Loucy (cell line): ENCODE measurements at regions not wholly inside any gene's neighbourhood (a gene's known extent, or its start where the extent isn't known, plus 50 kb on each side); places are given as distances from the start of the nearest gene placed in this dataset.
"Not testable (repeated sequence)": the region's sequence is repeated elsewhere in the genome, so short reads cannot be mapped to it uniquely, and the experiment has no call there.

ENCODE experiments used
- H2AFZ ChIP-seq: fragments of 200-600 bp; sonication (generic); 2 replicates; pipeline ENCODE4 v1.6.0; 2016; ENCODE audit warnings: antibody characterized with exemption, mild to moderate bottlenecking, low read length, moderate library complexity
- H3F3A ChIP-seq: fragments of 200-600 bp; 2 replicates; pipeline ENCODE4 v1.6.0; 2016; ENCODE audit warnings: antibody characterized with exemption, low read depth, mild to moderate bottlenecking
- H3K27me3 ChIP-seq: fragments of 200-600 bp; sonication (generic); 2 replicates; pipeline ENCODE4 v1.6.1; 2014; ENCODE audit warnings: low read length, mild to moderate bottlenecking; ENCODE audit not compliant: insufficient read depth, poor library complexity, severe bottlenecking
- H3K36me3 ChIP-seq: fragments of 200-600 bp; sonication (generic); 2 replicates; pipeline ENCODE4 v1.6.1; 2016; ENCODE audit warnings: low read length; ENCODE audit not compliant: insufficient read depth
- H3K4me1 ChIP-seq: fragments of 200-600 bp; sonication (generic); 2 replicates; pipeline ENCODE4 v1.5.1; 2014; ENCODE audit warnings: low read length, mild to moderate bottlenecking; ENCODE audit not compliant: insufficient read depth, poor library complexity, severe bottlenecking
- H3K4me2 ChIP-seq: fragments of 200-600 bp; sonication (generic); 2 replicates; pipeline ENCODE4 v1.6.0; 2014; ENCODE audit warnings: antibody characterized with exemption, low read length, low read depth, mild to moderate bottlenecking; ENCODE audit not compliant: poor library complexity, severe bottlenecking
- H3K4me3 ChIP-seq: fragments of 200-600 bp; sonication (generic); 2 replicates; pipeline ENCODE4 v1.5.1; 2014; ENCODE audit warnings: low read length, mild to moderate bottlenecking, mixed read lengths; ENCODE audit not compliant: poor library complexity, severe bottlenecking
- H3K79me2 ChIP-seq: fragments of 200-600 bp; sonication (generic); 2 replicates; pipeline ENCODE4 v1.6.1; 2014; ENCODE audit warnings: low read length; ENCODE audit not compliant: insufficient read depth
- H3K9ac ChIP-seq: fragments of 200-600 bp; sonication (generic); 2 replicates; pipeline ENCODE4 v1.6.0; 2014; ENCODE audit warnings: mild to moderate bottlenecking, low read depth, low read length, moderate library complexity; ENCODE audit not compliant: poor library complexity, severe bottlenecking
- H3K9me2 ChIP-seq: fragments of 200-600 bp; sonication (generic); replicated peaks from 2 replicates; pipeline ENCODE4 v1.6.1; 2016; ENCODE audit warnings: low read depth, low read length, mixed read lengths
- H3K9me3 ChIP-seq: fragments of 200-600 bp; sonication (generic); 2 replicates; pipeline ENCODE4 v1.6.1; 2014; ENCODE audit warnings: mild to moderate bottlenecking, antibody characterized with exemption, low read length, low read depth; ENCODE audit not compliant: insufficient read depth
- H4K20me1 ChIP-seq: fragments of 200-600 bp; sonication (generic); 2 replicates; pipeline ENCODE4 v1.6.0; 2014; ENCODE audit warnings: antibody characterized with exemption, low read length, mild to moderate bottlenecking; ENCODE audit not compliant: insufficient read depth, poor library complexity, severe bottlenecking
- EZH2phosphoT487 ChIP-seq: fragments of 200-600 bp; IDR thresholded peaks from 2 replicates; pipeline ENCODE4 v1.6.1; 2018; ENCODE audit warnings: antibody characterized with exemption, mild to moderate bottlenecking, moderate library complexity, borderline replicate concordance
- TF ChIP-seq, protein P1 (sequence below): fragments of 200-600 bp; sonication (generic); conservative IDR thresholded peaks from 2 replicates; pipeline ENCODE4 v1.5.1; 2014; ENCODE audit warnings: mild to moderate bottlenecking, antibody characterized with exemption, low read length

DNA sequence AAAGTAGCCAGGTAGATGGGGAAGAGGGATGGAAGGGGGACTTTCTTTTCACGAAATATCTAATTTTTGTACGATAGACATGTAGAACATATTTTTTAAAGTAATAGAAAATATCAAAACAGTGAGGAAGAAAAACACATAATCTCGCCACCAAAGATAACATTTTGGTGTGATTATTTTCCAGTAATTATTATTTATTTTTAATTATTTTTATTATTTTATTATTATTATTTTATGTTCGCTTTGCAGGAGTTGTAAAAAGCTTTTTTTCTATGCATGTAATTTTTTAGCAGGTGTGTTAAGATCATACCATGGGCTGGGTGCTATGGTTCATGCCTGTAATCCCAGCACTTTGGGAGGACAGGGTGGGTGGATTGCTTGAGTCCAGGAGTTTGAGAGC, 85.6 kb upstream of the CCND2 start:
- Histone ChIP-seq H3K4me2 (no peak overlapping the region), H2AFZ (no peak overlapping the region), H4K20me1 (no peaks in the 10 kb centered on the region), H3F3A (no peaks in the 10 kb centered on the region), H3K9me2 (no peaks in the 10 kb centered on the region), H3K4me1 (no peaks in the 10 kb centered on the region), H3K27me3 (no peaks in the 10 kb centered on the region), H3K36me3 (no peaks in the 10 kb centered on the region), H3K9ac (no peak overlapping the region), H3K4me3 (no peak overlapping the region), H3K79me2 (no peaks in the 10 kb centered on the region), H3K9me3 (no peaks in the 10 kb centered on the region)
- TF ChIP-seq, protein P1, sequence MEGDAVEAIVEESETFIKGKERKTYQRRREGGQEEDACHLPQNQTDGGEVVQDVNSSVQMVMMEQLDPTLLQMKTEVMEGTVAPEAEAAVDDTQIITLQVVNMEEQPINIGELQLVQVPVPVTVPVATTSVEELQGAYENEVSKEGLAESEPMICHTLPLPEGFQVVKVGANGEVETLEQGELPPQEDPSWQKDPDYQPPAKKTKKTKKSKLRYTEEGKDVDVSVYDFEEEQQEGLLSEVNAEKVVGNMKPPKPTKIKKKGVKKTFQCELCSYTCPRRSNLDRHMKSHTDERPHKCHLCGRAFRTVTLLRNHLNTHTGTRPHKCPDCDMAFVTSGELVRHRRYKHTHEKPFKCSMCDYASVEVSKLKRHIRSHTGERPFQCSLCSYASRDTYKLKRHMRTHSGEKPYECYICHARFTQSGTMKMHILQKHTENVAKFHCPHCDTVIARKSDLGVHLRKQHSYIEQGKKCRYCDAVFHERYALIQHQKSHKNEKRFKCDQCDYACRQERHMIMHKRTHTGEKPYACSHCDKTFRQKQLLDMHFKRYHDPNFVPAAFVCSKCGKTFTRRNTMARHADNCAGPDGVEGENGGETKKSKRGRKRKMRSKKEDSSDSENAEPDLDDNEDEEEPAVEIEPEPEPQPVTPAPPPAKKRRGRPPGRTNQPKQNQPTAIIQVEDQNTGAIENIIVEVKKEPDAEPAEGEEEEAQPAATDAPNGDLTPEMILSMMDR: no peak
- no peak for TF ChIP-seq EZH2phosphoT487

DNA sequence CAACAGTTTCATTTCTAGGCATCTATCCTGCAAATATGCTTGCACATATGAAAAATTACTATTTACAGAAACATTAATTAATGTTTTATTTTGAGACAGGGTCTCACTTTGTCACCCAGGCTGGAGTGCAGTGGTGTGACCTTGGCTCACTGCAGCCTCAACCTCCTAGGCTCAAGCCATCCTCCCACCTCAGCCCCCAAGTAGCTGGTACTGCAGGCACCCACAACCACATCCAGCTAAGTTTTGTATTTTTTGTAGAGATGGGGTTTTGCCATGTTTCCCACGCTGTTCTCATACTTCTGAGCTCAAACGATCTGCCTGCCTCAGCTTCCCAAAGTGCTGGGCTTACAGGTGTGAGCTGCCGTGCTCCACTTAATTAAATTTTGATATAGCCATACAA, 86.2 kb upstream of the CCND2 start:
- not testable (repeated sequence) for H3K9me3 ChIP-seq, H3K4me3 ChIP-seq, H3K4me2 ChIP-seq, H3K36me3 ChIP-seq, H3K27me3 ChIP-seq, H3F3A ChIP-seq, H3K9me2 ChIP-seq, H3K9ac ChIP-seq, H3K79me2 ChIP-seq, H2AFZ ChIP-seq, H3K4me1 ChIP-seq, H4K20me1 ChIP-seq

DNA sequence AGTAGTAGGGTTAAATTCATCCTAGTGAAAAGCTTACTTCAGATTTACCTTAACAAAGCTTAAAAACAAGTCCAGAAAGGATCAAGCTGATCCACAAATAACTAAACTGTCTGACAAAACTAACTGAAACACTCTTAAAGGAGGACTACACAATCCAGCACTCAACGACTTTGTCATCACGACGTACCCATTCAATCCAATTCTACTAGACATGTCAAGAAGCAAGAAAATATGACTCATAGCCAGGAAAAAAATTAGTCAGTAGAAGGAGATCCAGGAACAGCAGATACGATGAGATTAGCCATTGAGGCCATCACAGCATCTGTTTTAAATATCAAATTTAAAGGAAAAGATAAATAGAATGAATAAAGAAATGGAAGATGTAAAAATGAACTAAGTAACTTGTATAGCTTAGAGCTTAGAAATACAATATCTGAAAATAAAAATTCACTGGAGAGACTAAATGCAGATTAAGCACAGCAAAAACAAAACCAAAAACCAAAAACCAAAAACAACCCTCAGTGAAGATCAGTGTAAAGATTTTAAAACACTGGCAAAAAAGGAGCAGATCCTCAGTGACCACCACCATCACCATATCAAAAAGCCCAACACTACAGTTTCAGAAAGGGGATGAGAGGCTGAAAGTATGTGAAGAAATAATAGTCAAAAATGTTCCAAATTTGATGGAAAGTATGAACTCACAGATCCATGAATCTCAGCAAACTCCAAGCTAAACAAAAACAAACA, 95.0 kb upstream of the CCND2 start:
- Histone ChIP-seq H3K9ac (no peak overlapping the region), H3K9me2 (no peaks in the 10 kb centered on the region), H3K4me2 (no peak overlapping the region), H3K4me1 (no peaks in the 10 kb centered on the region), H4K20me1 (no peaks in the 10 kb centered on the region), H3K27me3 (no peaks in the 10 kb centered on the region), H3K79me2 (no peaks in the 10 kb centered on the region), H3F3A (no peaks in the 10 kb centered on the region), H3K36me3 (no peaks in the 10 kb centered on the region), H3K9me3 (peaks cover 3% of the 10 kb centered on the region; the same call in 1 of the 2 replicates), H2AFZ (no peak overlapping the region; the same call in 1 of the 2 replicates), H3K4me3 (no peak overlapping the region)
- TF ChIP-seq, protein P1: no peak
- TF ChIP-seq EZH2phosphoT487: no peak

DNA sequence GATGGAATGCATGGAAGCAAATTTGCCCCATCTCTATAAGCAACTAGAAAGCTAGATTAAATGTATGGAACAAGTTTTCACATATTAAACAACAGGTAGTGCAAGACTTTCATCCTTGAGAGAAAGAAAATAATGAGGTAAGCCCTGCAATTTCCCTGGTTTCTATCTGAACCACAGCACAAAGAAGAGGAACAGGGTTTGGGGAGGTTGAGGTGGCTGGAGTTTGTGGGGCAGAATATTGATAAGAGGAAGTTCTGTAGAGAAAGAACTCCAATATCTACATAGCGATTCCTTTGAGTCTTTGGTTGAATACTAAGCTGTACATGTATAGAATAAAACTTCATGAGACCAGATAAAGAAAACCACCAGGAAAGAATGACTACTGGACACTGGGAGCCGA, 96.3 kb upstream of the CCND2 start:
- no peak overlapping the region for H3K4me2 ChIP-seq
- no peaks in the 10 kb centered on the region for H3K27me3 ChIP-seq
- no peaks in the 10 kb centered on the region for H3K79me2 ChIP-seq
- no peak overlapping the region for H3K9ac ChIP-seq
- TF ChIP-seq EZH2phosphoT487: no peak
- TF ChIP-seq, protein P1: no peak
- H3K36me3 ChIP-seq: no peaks in the 10 kb centered on the region
- H3K9me3 ChIP-seq: peaks cover 3% of the 10 kb centered on the region; the same call in 1 of the 2 replicates
- no peak overlapping the region for H2AFZ ChIP-seq
- no peak overlapping the region for H3K4me3 ChIP-seq
- no peaks in the 10 kb centered on the region for H4K20me1 ChIP-seq
- no peaks in the 10 kb centered on the region for H3K4me1 ChIP-seq
- no peaks in the 10 kb centered on the region for H3K9me2 ChIP-seq
- no peaks in the 10 kb centered on the region for H3F3A ChIP-seq
